ENCODE measurements at regions not wholly inside any gene's neighbourhood (a gene's known extent, or its start where the extent isn't known, plus 50 kb on each side); places are given as distances from the start of the nearest gene placed in this dataset.

GRCh38 chrX:39820938-39821708 lies 276.6 kb downstream of the BCOR start:
- no peaks in the 10 kb centered on the region for H3K9me3 ChIP-seq (ENCODE audit: control insufficient read depth, low read length)
- peak overlapping the region; percentile 19 for H3K4me3 ChIP-seq (ENCODE audit: extremely low read depth, insufficient read depth, low read length, poor library complexity, severe bottlenecking)
- H3K4me1 ChIP-seq (ENCODE audit: control insufficient read depth, insufficient read depth, low read length, poor library complexity, severe bottlenecking): peaks cover 25% of the 10 kb centered on the region
- H3K36me3 ChIP-seq (ENCODE audit: control insufficient read depth, insufficient read depth, low read length): no peaks in the 10 kb centered on the region
- 0% methylated on average over 14 to 18 of the region's 98 CpGs for WGBS, 2 experiments (ENCODE audit: insufficient coverage in 2 of 2)
- peak overlapping the region; percentile 36 for H3K27ac ChIP-seq (ENCODE audit: low read depth, low read length, severe bottlenecking)

DNA sequence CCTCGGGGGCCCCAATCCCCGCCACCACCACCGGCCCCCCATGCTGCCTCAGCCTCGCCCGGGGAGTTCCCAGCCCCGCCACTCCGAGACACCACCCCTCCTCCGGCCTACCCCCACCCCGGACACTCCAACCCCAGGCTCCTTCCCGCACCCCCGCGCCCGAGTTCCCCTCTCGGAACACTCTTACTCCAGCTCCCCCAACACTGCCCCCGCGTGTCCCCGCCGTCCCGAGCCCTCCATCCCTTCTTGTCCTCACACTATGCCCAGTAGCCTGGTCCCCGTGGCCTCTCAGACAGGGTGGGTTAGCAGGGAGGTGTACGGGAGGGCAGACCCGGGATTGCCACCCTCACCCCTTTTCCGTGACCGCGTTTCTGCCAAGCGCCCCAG lies 276.1 kb downstream of the BCOR start:
- Histone ChIP-seq H3K9me3 (ENCODE audit: control insufficient read depth, low read length) (no peaks in the 10 kb centered on the region), H3K4me1 (ENCODE audit: control insufficient read depth, insufficient read depth, low read length, poor library complexity, severe bottlenecking) (peaks cover 20% of the 10 kb centered on the region), H3K27ac (ENCODE audit: low read depth, low read length, severe bottlenecking) (no peak overlapping the region), H3K4me3 (ENCODE audit: extremely low read depth, insufficient read depth, low read length, poor library complexity, severe bottlenecking) (peak overlapping the region; percentile 12), H3K36me3 (ENCODE audit: control insufficient read depth, insufficient read depth, low read length) (no peaks in the 10 kb centered on the region)
- WGBS, 2 experiments (ENCODE audit: insufficient coverage in 2 of 2): 0 to 30% methylated on average over 2 to 4 of the region's 26 CpGs

GRCh38 chrX:39822133-39822748 lies 275.5 kb downstream of the BCOR start:
- Histone ChIP-seq H3K4me3 (ENCODE audit: extremely low read depth, insufficient read depth, low read length, poor library complexity, severe bottlenecking) (no peak overlapping the region), H3K36me3 (ENCODE audit: control insufficient read depth, insufficient read depth, low read length) (no peaks in the 10 kb centered on the region), H3K4me1 (ENCODE audit: control insufficient read depth, insufficient read depth, low read length, poor library complexity, severe bottlenecking) (peaks cover 18% of the 10 kb centered on the region), H3K9me3 (ENCODE audit: control insufficient read depth, low read length) (no peaks in the 10 kb centered on the region), H3K27ac (ENCODE audit: low read depth, low read length, severe bottlenecking) (no peak overlapping the region)
- 39 to 44% methylated on average over 2 to 8 of the region's 15 CpGs for WGBS, 2 experiments (ENCODE audit: insufficient coverage in 2 of 2)

DNA sequence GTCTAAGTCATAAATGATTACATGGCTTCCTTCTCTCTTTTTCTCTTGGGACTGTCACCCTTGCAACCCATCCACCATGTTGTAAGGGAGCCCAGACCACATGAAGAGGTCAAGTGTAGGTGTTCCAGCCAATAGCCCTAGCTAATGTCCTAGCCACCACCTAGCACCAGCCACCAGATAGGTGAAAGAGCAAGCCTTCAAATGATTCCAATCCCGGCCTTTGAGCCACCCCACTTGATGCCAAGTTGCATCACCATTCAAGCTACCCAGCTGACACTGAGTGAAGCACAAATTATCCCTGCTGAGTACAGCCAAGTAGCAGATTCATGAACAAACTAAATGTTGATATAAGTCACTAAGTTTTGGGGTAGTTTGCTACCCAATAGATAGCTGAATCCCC lies 274.3 kb downstream of the BCOR start:
- no peaks in the 10 kb centered on the region for H3K9me3 ChIP-seq (ENCODE audit: control insufficient read depth, low read length)
- H3K4me1 ChIP-seq (ENCODE audit: control insufficient read depth, insufficient read depth, low read length, poor library complexity, severe bottlenecking): peaks cover 13% of the 10 kb centered on the region
- WGBS, 2 experiments (ENCODE audit: insufficient coverage in 2 of 2): no CpG with 5 or more reads among the region's 1 CpG
- H3K36me3 ChIP-seq (ENCODE audit: control insufficient read depth, insufficient read depth, low read length): no peaks in the 10 kb centered on the region
- H3K4me3 ChIP-seq (ENCODE audit: extremely low read depth, insufficient read depth, low read length, poor library complexity, severe bottlenecking): no peak overlapping the region
- no peak overlapping the region for H3K27ac ChIP-seq (ENCODE audit: low read depth, low read length, severe bottlenecking)

DNA sequence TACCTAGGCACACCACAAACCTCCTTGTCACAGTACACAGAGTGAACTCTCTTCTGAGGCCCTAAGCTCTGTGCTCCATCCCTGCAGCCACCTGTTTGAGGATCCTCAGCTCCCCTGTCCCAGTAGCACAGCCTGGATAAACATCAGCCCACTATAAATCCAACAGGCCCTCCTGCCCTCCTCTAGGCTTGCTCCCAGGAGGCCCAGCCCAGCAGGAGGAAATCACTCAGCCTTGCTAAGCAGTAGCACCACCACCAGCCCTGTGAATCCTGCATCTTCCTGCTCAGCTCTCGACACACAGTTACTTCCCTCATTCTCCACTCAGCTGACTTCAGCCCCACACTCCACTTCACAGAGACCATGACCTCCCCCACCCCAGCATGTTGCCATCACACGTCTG lies 273.9 kb downstream of the BCOR start:
- Histone ChIP-seq H3K4me1 (ENCODE audit: control insufficient read depth, insufficient read depth, low read length, poor library complexity, severe bottlenecking) (peaks cover 8% of the 10 kb centered on the region), H3K9me3 (ENCODE audit: control insufficient read depth, low read length) (no peaks in the 10 kb centered on the region), H3K36me3 (ENCODE audit: control insufficient read depth, insufficient read depth, low read length) (no peaks in the 10 kb centered on the region), H3K4me3 (ENCODE audit: extremely low read depth, insufficient read depth, low read length, poor library complexity, severe bottlenecking) (no peak overlapping the region), H3K27ac (ENCODE audit: low read depth, low read length, severe bottlenecking) (no peak overlapping the region)
- 50% methylated on average over 1 of the region's 2 CpGs; no CpG with 5 or more reads in 1 of the 2 experiments for WGBS, 2 experiments (ENCODE audit: insufficient coverage in 2 of 2)

GRCh38 chrX:39826813-39827543 lies 270.8 kb downstream of the BCOR start:
- Histone ChIP-seq H3K36me3 (ENCODE audit: control insufficient read depth, insufficient read depth, low read length) (no peaks in the 10 kb centered on the region), H3K4me1 (ENCODE audit: control insufficient read depth, insufficient read depth, low read length, poor library complexity, severe bottlenecking) (peaks cover 5% of the 10 kb centered on the region), H3K9me3 (ENCODE audit: control insufficient read depth, low read length) (no peaks in the 10 kb centered on the region), H3K4me3 (ENCODE audit: extremely low read depth, insufficient read depth, low read length, poor library complexity, severe bottlenecking) (no peak overlapping the region), H3K27ac (ENCODE audit: low read depth, low read length, severe bottlenecking) (no peak overlapping the region)
- WGBS, 2 experiments (ENCODE audit: insufficient coverage in 2 of 2): 83 to 96% methylated on average over 6 to 7 of the region's 14 CpGs

DNA sequence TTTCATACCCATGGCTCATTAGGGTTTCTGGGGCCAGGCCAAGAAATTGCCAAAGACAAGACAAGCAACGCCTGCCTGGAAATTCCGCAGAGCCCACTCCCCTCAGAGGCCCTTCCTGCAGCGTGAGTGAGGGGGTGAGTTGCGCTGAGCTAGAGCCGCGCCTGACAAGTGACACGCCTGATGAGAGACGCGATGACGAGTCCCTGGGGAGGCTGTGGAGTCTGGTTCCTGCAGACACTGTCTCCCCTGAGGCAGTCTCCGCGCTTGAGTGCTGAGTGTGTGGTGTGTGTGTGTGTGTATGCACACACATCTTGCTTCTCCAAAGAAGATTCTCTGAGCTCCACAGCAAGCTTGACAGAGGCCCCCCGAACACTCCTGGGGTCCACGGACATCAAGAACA lies 269.8 kb downstream of the BCOR start:
- WGBS, 2 experiments (ENCODE audit: insufficient coverage in 2 of 2): 100% methylated on average over 1 of the region's 14 CpGs; no CpG with 5 or more reads in 1 of the 2 experiments
- Histone ChIP-seq H3K36me3 (ENCODE audit: control insufficient read depth, insufficient read depth, low read length) (no peaks in the 10 kb centered on the region), H3K9me3 (ENCODE audit: control insufficient read depth, low read length) (no peaks in the 10 kb centered on the region), H3K4me3 (ENCODE audit: extremely low read depth, insufficient read depth, low read length, poor library complexity, severe bottlenecking) (no peak overlapping the region), H3K4me1 (ENCODE audit: control insufficient read depth, insufficient read depth, low read length, poor library complexity, severe bottlenecking) (no peaks in the 10 kb centered on the region), H3K27ac (ENCODE audit: low read depth, low read length, severe bottlenecking) (no peak overlapping the region)

- Histone ChIP-seq H3K9me3 (ENCODE audit: control insufficient read depth, low read length) (no peaks in the 10 kb centered on the region), H3K36me3 (ENCODE audit: control insufficient read depth, insufficient read depth, low read length) (no peaks in the 10 kb centered on the region), H3K4me1 (ENCODE audit: control insufficient read depth, insufficient read depth, low read length, poor library complexity, severe bottlenecking) (no peaks in the 10 kb centered on the region), H3K4me3 (ENCODE audit: extremely low read depth, insufficient read depth, low read length, poor library complexity, severe bottlenecking) (no peak overlapping the region), H3K27ac (ENCODE audit: low read depth, low read length, severe bottlenecking) (no peak overlapping the region)
Observed at GRCh38 chrX:39828971-39829370, 268.8 kb downstream of the BCOR start.

- no peak overlapping the region for H3K4me3 ChIP-seq (ENCODE audit: extremely low read depth, insufficient read depth, low read length, poor library complexity, severe bottlenecking)
- H3K4me1 ChIP-seq (ENCODE audit: control insufficient read depth, insufficient read depth, low read length, poor library complexity, severe bottlenecking): no peaks in the 10 kb centered on the region
- H3K36me3 ChIP-seq (ENCODE audit: control insufficient read depth, insufficient read depth, low read length): no peaks in the 10 kb centered on the region
- H3K27ac ChIP-seq (ENCODE audit: low read depth, low read length, severe bottlenecking): no peak overlapping the region
- no CpG with 5 or more reads among the region's 1 CpG for WGBS, 2 experiments (ENCODE audit: insufficient coverage in 2 of 2)
- H3K9me3 ChIP-seq (ENCODE audit: control insufficient read depth, low read length): no peaks in the 10 kb centered on the region
Observed at GRCh38 chrX:39829965-39830364, 267.8 kb downstream of the BCOR start.

DNA sequence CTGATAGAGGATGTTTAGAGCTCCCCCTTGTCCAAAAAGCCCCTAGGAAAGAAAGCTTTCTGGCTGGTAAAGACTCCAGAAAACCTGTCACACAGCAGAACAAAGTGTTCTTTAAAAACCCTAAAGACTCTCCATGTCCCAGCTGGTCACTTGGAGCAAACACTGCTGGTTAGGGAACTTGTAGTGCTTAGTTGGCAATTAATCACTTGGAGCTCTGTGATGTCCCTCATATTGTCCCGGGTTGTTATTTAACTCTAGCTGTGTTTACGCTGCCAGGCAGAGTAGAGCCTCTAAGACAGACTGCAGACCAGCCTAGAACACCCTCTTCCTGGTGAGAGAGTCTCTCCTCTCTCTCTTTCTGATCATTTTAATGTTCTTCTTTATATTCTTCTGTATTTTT lies 267.3 kb downstream of the BCOR start:
- WGBS, 2 experiments (ENCODE audit: insufficient coverage in 2 of 2): no CpG with 5 or more reads among the region's 2 CpGs
- H3K4me1 ChIP-seq (ENCODE audit: control insufficient read depth, insufficient read depth, low read length, poor library complexity, severe bottlenecking): no peaks in the 10 kb centered on the region
- H3K36me3 ChIP-seq (ENCODE audit: control insufficient read depth, insufficient read depth, low read length): no peaks in the 10 kb centered on the region
- no peak overlapping the region for H3K4me3 ChIP-seq (ENCODE audit: extremely low read depth, insufficient read depth, low read length, poor library complexity, severe bottlenecking)
- no peak overlapping the region for H3K27ac ChIP-seq (ENCODE audit: low read depth, low read length, severe bottlenecking)
- H3K9me3 ChIP-seq (ENCODE audit: control insufficient read depth, low read length): no peaks in the 10 kb centered on the region

DNA sequence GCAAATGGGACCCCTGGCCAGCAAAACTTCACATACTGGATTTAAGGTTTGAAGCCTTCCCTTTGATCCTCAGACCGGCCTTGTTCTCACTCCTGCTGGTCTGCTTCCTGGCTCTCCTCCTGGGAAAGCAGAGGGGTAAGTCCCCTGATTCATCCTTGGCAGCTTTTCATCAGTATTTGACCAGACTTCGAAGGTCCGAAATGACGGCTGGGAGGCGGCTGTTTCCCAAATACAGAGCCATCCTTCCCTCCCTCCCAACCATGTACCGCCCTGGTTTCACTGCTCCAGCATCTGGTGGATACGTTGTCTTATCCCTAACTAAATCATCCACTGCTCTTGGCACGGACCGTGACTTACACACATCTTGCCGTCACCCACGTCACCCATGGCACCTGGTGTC lies 265.5 kb downstream of the BCOR start:
- no peaks in the 10 kb centered on the region for H3K36me3 ChIP-seq (ENCODE audit: control insufficient read depth, insufficient read depth, low read length)
- 50 to 71% methylated on average over 1 to 6 of the region's 11 CpGs for WGBS, 2 experiments (ENCODE audit: insufficient coverage in 2 of 2)
- H3K4me3 ChIP-seq (ENCODE audit: extremely low read depth, insufficient read depth, low read length, poor library complexity, severe bottlenecking): no peak overlapping the region
- no peaks in the 10 kb centered on the region for H3K9me3 ChIP-seq (ENCODE audit: control insufficient read depth, low read length)
- no peaks in the 10 kb centered on the region for H3K4me1 ChIP-seq (ENCODE audit: control insufficient read depth, insufficient read depth, low read length, poor library complexity, severe bottlenecking)
- H3K27ac ChIP-seq (ENCODE audit: low read depth, low read length, severe bottlenecking): no peak overlapping the region

Measured in mesodermal cell (in vitro differentiated cells).